ENCODE measurements at regions not wholly inside any gene's neighbourhood (a gene's known extent, or its start where the extent isn't known, plus 50 kb on each side); places are given as distances from the start of the nearest gene placed in this dataset.

- DNase-seq (ENCODE audit: extremely low read depth, low read depth): no peak
- no peak for TF ChIP-seq CTCF (IDR thresholded peaks at IDR 0.05; ENCODE audit: low read depth, low read length)
These were observed 133.2 kb upstream of the CACNA1E start for GRCh38 chr1:181350131-181350530.

GRCh38 chr1:181351740-181352139 is 131.6 kb upstream of the CACNA1E start:
- no peak for DNase-seq (ENCODE audit: extremely low read depth, low read depth)
- no peak for TF ChIP-seq CTCF (IDR thresholded peaks at IDR 0.05; ENCODE audit: low read depth, low read length)

- no peak for DNase-seq (ENCODE audit: extremely low read depth, low read depth)
- no peak for TF ChIP-seq CTCF (IDR thresholded peaks at IDR 0.05; ENCODE audit: low read depth, low read length)
These were observed 130.6 kb upstream of the CACNA1E start for GRCh38 chr1:181352695-181353094.

GRCh38 chr1:181353526-181353925 is 129.8 kb upstream of the CACNA1E start:
- DNase-seq (ENCODE audit: extremely low read depth, low read depth): no peak
- no peak for TF ChIP-seq CTCF (IDR thresholded peaks at IDR 0.05; ENCODE audit: low read depth, low read length)

- DNase-seq (ENCODE audit: extremely low read depth, low read depth): no peak
- TF ChIP-seq CTCF (IDR thresholded peaks at IDR 0.05; ENCODE audit: low read depth, low read length): no peak
These were observed 128.5 kb upstream of the CACNA1E start for GRCh38 chr1:181354865-181355264.

- DNase-seq (ENCODE audit: extremely low read depth, low read depth): no peak
- no peak for TF ChIP-seq CTCF (IDR thresholded peaks at IDR 0.05; ENCODE audit: low read depth, low read length)
These were observed 126.6 kb upstream of the CACNA1E start for GRCh38 chr1:181356505-181357340.

GRCh38 chr1:181359012-181359411 is 124.3 kb upstream of the CACNA1E start:
- TF ChIP-seq CTCF (IDR thresholded peaks at IDR 0.05; ENCODE audit: low read depth, low read length): no peak
- no peak for DNase-seq (ENCODE audit: extremely low read depth, low read depth)
